Endothelial cell of umbilical vein (primary cell): ENCODE measurements at regions not wholly inside any gene's neighbourhood (a gene's known extent, or its start where the extent isn't known, plus 50 kb on each side); places are given as distances from the start of the nearest gene placed in this dataset.

ENCODE experiments used
- BruUV-seq: library from RNA; stranded (reverse); fragments of 400-500 nt; replicated peaks from 2 replicates; lab custom pipeline; 2021; lab: Mats Ljungman, UMichigan
- CTCF ChIA-PET: fragments of 300-600, 350-600 bp; sonication (Branson Sonifier 250); formaldehyde crosslinking; loops from one replicate; lab custom pipeline; 2021; ENCODE audit warnings: antibody characterized with exemption, inconsistent platforms; lab: Charles Lee
- POLR2A ChIA-PET: fragments of 300-600, 350-600 bp; sonication (Branson Sonifier 250); formaldehyde crosslinking; loops from one replicate; lab custom pipeline; 2021; ENCODE audit warnings: antibody characterized with exemption, inconsistent platforms; lab: Charles Lee
- DNase-seq: peaks from one replicate; pipeline ENCODE4 v3.0.0-alpha.2; 2011; ENCODE audit warnings: low read depth, low spot score
- FAIRE-seq: peaks from 2 replicates; lab custom pipeline; 2011; peaks lifted over from hg19 to GRCh38; lab: Jason Lieb, UNC
- H2AFZ ChIP-seq: 2 replicates; pipeline ENCODE4 v1.6.0; 2012; ENCODE audit warnings: low read depth, low read length, control low read depth, inconsistent platforms
- H3K27ac ChIP-seq: 2 replicates; pipeline ENCODE4 v1.5.1; 2011; ENCODE audit warnings: low read depth, mild to moderate bottlenecking, control low read depth, low read length, moderate library complexity; ENCODE audit not compliant: insufficient read depth
- H3K27me3 ChIP-seq, 2 experiments: 2 replicates each; pipeline versions ENCODE4 v1.6.0 to v1.6.1; 2011; ENCODE audit warnings: low read length in 2 of 2, mixed read lengths in 1 of 2; ENCODE audit not compliant: control insufficient read depth in 2 of 2, insufficient read depth in 2 of 2
- H3K36me3 ChIP-seq, 2 experiments: 2 replicates in 1 of 2; 3 replicates in 1 of 2; pipeline ENCODE4 v1.5.1; 2011; ENCODE audit warnings: low read length in 2 of 2, mild to moderate bottlenecking in 1 of 2, moderate library complexity in 1 of 2; ENCODE audit not compliant: control insufficient read depth in 2 of 2, insufficient read depth in 2 of 2; ENCODE audit errors: extremely low read depth in 1 of 2
- H3K4me1 ChIP-seq: 3 replicates; pipeline ENCODE4 v1.5.1; 2011; ENCODE audit warnings: mild to moderate bottlenecking, low read length; ENCODE audit not compliant: control insufficient read depth, insufficient read depth; ENCODE audit errors: extremely low read depth
- H3K4me2 ChIP-seq: 2 replicates; pipeline ENCODE4 v1.6.1; 2011; ENCODE audit warnings: low read length, control low read depth, mixed read lengths; ENCODE audit not compliant: insufficient read depth
- H3K4me3 ChIP-seq, 3 experiments: fragments of 200-600 bp in 1 of 3; sonication (generic), shearing (Covaris generic) in 1 of 3; replicated peaks in 1 of 3; 2 replicates each; pipeline ENCODE4 v1.5.1; 2011 to 2016; ENCODE audit warnings: control low read depth in 3 of 3, low read length in 3 of 3, mild to moderate bottlenecking in 2 of 3, inconsistent platforms in 1 of 3, low read depth in 1 of 3, moderate library complexity in 1 of 3; ENCODE audit not compliant: insufficient read depth in 1 of 3
- H3K79me2 ChIP-seq: 2 replicates; pipeline ENCODE4 v1.6.0; 2012; ENCODE audit warnings: low read length, inconsistent platforms; ENCODE audit not compliant: control insufficient read depth, insufficient read depth
- H3K9ac ChIP-seq: replicated peaks from 2 replicates; pipeline ENCODE3; 2011; ENCODE audit warnings: low read length, control low read depth; ENCODE audit not compliant: insufficient read depth; ENCODE audit errors: extremely low read depth
- H3K9me1 ChIP-seq: replicated peaks from 3 replicates; pipeline ENCODE4 v1.6.0; 2011; ENCODE audit warnings: mild to moderate bottlenecking, low read length; ENCODE audit not compliant: control insufficient read depth, insufficient read depth; ENCODE audit errors: extremely low read depth
- H3K9me3 ChIP-seq: replicated peaks from 2 replicates; pipeline ENCODE4 v1.5.1; 2012; ENCODE audit warnings: low read length, inconsistent platforms; ENCODE audit not compliant: control insufficient read depth, insufficient read depth
- H4K20me1 ChIP-seq: replicated peaks from 2 replicates; pipeline ENCODE3; 2011; ENCODE audit warnings: mild to moderate bottlenecking, low read length; ENCODE audit not compliant: control insufficient read depth, insufficient read depth; ENCODE audit errors: extremely low read depth
- CTCF ChIP-seq, 2 donors: IDR thresholded peaks; 1 replicate in 1 of 2; 2 replicates in 1 of 2; pipeline ENCODE4 v1.5.1; 2011; ENCODE audit warnings: low read length in 2 of 2, mild to moderate bottlenecking in 2 of 2, moderate library complexity in 2 of 2, control low read depth in 1 of 2, inconsistent platforms in 1 of 2, low read depth in 1 of 2; ENCODE audit not compliant: insufficient read depth in 1 of 2; ENCODE audit errors: extremely low read depth in 1 of 2
- EZH2 ChIP-seq: IDR thresholded peaks from 2 replicates; pipeline ENCODE4 v1.6.1; 2012; ENCODE audit warnings: borderline replicate concordance, low read depth, mild to moderate bottlenecking, moderate library complexity, low read length, inconsistent platforms; ENCODE audit not compliant: severe bottlenecking
- FOS ChIP-seq: IDR thresholded peaks from 2 replicates; pipeline ENCODE4 v1.6.1; 2011; ENCODE audit warnings: mild to moderate bottlenecking, low read length, moderate library complexity, borderline replicate concordance; ENCODE audit not compliant: insufficient read depth
- GATA2 ChIP-seq: IDR thresholded peaks from 2 replicates; pipeline ENCODE4 v1.7.0; 2011; ENCODE audit warnings: low read depth, mild to moderate bottlenecking, moderate library complexity, mixed read lengths, low read length; ENCODE audit not compliant: insufficient read length, insufficient read depth
- JUN ChIP-seq: IDR thresholded peaks from 2 replicates; pipeline ENCODE4 v1.6.1; 2011; ENCODE audit warnings: borderline replicate concordance, low read depth; ENCODE audit not compliant: insufficient read length, insufficient read depth
- MAX ChIP-seq: IDR thresholded peaks from 2 replicates; pipeline ENCODE4 v1.6.1; 2011; ENCODE audit not compliant: insufficient read depth, insufficient read length
- MYC ChIP-seq: IDR thresholded peaks from one replicate; pipeline ENCODE4 v1.6.1; 2011; ENCODE audit warnings: mild to moderate bottlenecking, low read depth, low read length
- POLR2A ChIP-seq: IDR thresholded peaks from 2 replicates; pipeline ENCODE4 v1.6.1; 2012; ENCODE audit warnings: low read depth, mild to moderate bottlenecking, control low read depth, low read length
- POLR2AphosphoS5 ChIP-seq: IDR thresholded peaks from 2 replicates; pipeline ENCODE4 v1.6.1; 2012; ENCODE audit warnings: low read depth, mild to moderate bottlenecking, control low read depth, low read length, moderate library complexity; ENCODE audit not compliant: insufficient read depth
- dilution Hi-C: fragments of 300-500 bp; cut with MboI; formaldehyde crosslinking; loops from one replicate; pipeline ENCODE4 v1.15.0; 2019; ENCODE audit warnings: low sequenced_read_pairs; ENCODE audit not compliant: extremely low pct_ligation_motif_present
- intact Hi-C: fragments of 100-400 bp; cut with micrococcal nuclease; formaldehyde crosslinking; loops from one replicate; pipeline ENCODE4 v1.10.0; 2022

- no peaks in the 10 kb centered on the region for H3K9me3 ChIP-seq
- H3K36me3 ChIP-seq, result no peaks in the 10 kb centered on the region
- DNase-seq (no peak), FAIRE-seq (no peak)
- H3K79me2 ChIP-seq, result no peaks in the 10 kb centered on the region
- H3K27ac ChIP-seq, result no peak overlapping the region
- dilution Hi-C loops (no loop called here), intact Hi-C loops (loop anchor here (10.0 kb wide), 2 partner anchors 187 to 393 kb away; no protein-coding TSS in a partner anchor)
- peaks cover 15% of the 10 kb centered on the region for H3K4me1 ChIP-seq
- H3K4me2 ChIP-seq, result no peak overlapping the region
- H3K9me1 ChIP-seq, result no peaks in the 10 kb centered on the region
- no peaks in the 10 kb centered on the region for H4K20me1 ChIP-seq
- no peak for TF ChIP-seq GATA2
- no peak for TF ChIP-seq CTCF (IDR thresholded peaks at IDR 0.05; ENCODE audit: extremely low read depth in 1 of 2, insufficient read depth in 1 of 2, low read depth in 1 of 2, low read length in 2 of 2)
- no peak for TF ChIP-seq MAX
- TF ChIP-seq FOS, result no peak
- no peak for TF ChIP-seq MYC
- no peak for TF ChIP-seq JUN
- TF ChIP-seq EZH2, result no peak
- no peak for TF ChIP-seq POLR2AphosphoS5
- TF ChIP-seq POLR2A, result no peak
- POLR2A ChIA-PET, result no interaction called here
- no peak overlapping the region for H3K4me3 ChIP-seq
- no peaks in the 10 kb centered on the region for H3K27me3 ChIP-seq
- H2AFZ ChIP-seq, result no peak overlapping the region
- BruUV-seq, result no TSS peak
- no peak overlapping the region for H3K9ac ChIP-seq
- CTCF ChIA-PET, result interaction anchor here (1.6 kb wide), 1 partner anchor 392 kb away, joined by 3 read pairs; no protein-coding TSS in a partner anchor
Measured at GRCh38 chr12:25827747-25828146, 130.7 kb upstream of the RASSF8 start.
